ENCODE measurements at regions not wholly inside any gene's neighbourhood (a gene's known extent, or its start where the extent isn't known, plus 50 kb on each side); places are given as distances from the start of the nearest gene placed in this dataset.

GRCh38 chr19:56988299-56988698 lies 131.5 kb upstream of the USP29 start:
- TF ChIP-seq, protein P1, sequence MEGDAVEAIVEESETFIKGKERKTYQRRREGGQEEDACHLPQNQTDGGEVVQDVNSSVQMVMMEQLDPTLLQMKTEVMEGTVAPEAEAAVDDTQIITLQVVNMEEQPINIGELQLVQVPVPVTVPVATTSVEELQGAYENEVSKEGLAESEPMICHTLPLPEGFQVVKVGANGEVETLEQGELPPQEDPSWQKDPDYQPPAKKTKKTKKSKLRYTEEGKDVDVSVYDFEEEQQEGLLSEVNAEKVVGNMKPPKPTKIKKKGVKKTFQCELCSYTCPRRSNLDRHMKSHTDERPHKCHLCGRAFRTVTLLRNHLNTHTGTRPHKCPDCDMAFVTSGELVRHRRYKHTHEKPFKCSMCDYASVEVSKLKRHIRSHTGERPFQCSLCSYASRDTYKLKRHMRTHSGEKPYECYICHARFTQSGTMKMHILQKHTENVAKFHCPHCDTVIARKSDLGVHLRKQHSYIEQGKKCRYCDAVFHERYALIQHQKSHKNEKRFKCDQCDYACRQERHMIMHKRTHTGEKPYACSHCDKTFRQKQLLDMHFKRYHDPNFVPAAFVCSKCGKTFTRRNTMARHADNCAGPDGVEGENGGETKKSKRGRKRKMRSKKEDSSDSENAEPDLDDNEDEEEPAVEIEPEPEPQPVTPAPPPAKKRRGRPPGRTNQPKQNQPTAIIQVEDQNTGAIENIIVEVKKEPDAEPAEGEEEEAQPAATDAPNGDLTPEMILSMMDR (IDR thresholded peaks at IDR 0.05), result no peak
- no peak for TF ChIP-seq POLR2A (IDR thresholded peaks at IDR 0.05)

All from adrenal gland (tissue), 5 donors.